ENCODE measurements at regions not wholly inside any gene's neighbourhood (a gene's known extent, or its start where the extent isn't known, plus 50 kb on each side); places are given as distances from the start of the nearest gene placed in this dataset.
"Not testable (repeated sequence)": the region's sequence is repeated elsewhere in the genome, so short reads cannot be mapped to it uniquely, and the experiment has no call there.

DNA sequence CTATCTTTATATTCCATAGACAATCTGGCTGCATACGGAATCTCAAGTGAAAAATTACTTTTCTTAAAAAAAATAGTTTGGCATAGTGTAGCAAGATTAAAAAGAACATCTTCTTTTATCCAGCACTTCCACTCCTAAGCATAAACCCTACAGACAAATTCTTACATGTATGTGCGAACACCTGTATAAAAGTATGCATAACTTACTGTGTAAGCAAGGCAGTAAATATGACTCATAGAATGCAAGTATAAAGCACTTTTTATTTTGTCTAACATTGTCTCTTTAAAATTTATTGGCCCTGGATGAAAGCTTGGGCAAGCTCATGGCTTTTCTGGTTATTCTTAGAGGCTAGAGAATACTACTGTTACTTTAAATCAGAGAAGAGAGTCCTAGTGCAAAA, 86.4 kb downstream of the MSX2 start:
- H3K4me1 Mint-ChIP-seq (ENCODE audit: low read depth) = no peaks in the 10 kb centered on the region

DNA sequence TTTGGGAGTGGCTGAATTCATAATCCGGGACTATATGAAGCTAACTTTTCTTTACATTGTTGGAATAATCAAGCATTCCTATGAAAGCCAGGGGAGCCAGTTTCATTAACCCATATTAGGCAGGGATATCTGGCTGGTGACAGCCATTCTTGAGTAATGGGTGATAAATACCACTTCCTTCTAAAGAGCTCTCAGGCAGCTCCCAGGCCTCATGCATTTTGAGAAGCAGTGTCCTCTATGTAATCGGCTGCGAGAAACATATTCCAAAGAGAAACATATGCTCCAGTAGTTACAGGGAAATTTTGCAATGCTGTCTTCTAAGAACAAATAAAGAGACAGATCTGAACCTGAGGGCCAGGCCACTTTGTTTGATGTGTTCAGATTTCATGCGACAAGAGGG, 83.1 kb downstream of the MSX2 start:
- DNase-seq (ENCODE audit: low spot score) = no peak
- no peak overlapping the region for H3K4me3 Mint-ChIP-seq
- no peak overlapping the region for H3K27ac Mint-ChIP-seq
- no peaks in the 10 kb centered on the region for H3K36me3 Mint-ChIP-seq (ENCODE audit: low read depth)
- no peaks in the 10 kb centered on the region for H3K4me1 Mint-ChIP-seq (ENCODE audit: low read depth)
- no peaks in the 10 kb centered on the region for H3K9me3 Mint-ChIP-seq
- no peaks in the 10 kb centered on the region for H3K27me3 Mint-ChIP-seq (ENCODE audit: low read depth)

More for the DNA sequence above, 86.4 kb downstream of the MSX2 start:
- Mint-ChIP-seq H3K36me3 (ENCODE audit: low read depth) (no peaks in the 10 kb centered on the region), H3K27me3 (ENCODE audit: low read depth) (no peaks in the 10 kb centered on the region), H3K27ac (no peak overlapping the region), H3K4me3 (no peak overlapping the region), H3K9me3 (no peaks in the 10 kb centered on the region)
- DNase-seq (ENCODE audit: low spot score) = no peak

DNA sequence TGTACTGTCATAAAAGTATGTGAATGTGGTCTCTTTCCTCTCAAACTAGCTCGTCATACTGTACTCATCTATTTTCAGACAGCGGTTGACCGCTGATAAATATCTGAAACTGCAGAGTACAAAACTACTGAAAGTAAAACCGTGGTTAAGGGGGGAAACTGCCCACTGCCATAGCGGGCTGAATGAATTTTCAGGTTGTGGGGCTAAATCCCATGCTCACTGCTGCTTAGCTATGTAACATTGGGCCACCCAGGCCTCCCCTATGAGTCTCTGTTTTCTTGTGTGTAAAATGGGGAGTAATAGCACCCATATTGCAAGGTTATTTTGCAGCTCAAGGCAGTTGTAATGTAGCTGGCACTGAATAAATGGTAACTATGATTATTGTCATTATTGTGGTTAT, 82.3 kb downstream of the MSX2 start:
- Mint-ChIP-seq H3K9me3 (no peaks in the 10 kb centered on the region), H3K36me3 (ENCODE audit: low read depth) (no peaks in the 10 kb centered on the region), H3K27me3 (ENCODE audit: low read depth) (no peaks in the 10 kb centered on the region)

DNA sequence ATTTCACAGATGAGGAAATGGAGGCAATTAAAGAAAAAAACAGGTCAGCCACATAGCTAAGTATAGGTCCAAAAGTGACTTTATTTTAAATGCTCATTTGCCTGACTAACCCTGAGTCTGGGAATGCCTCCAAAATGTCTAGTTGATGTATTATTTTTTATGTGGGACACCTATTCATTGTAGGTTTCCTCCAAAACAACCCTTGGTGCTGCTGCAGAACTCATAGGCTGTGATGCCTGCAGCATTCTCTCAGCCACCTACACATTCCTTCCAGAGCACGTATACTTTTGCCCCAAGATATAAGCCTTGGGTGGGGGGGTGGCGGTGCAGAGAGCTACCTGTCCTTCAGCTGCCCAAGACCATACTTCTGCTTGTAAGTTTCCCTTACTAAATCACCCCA, 77.4 kb downstream of the MSX2 start:
- Mint-ChIP-seq H3K4me1 (ENCODE audit: low read depth) (peaks cover 3% of the 10 kb centered on the region), H3K9me3 (no peaks in the 10 kb centered on the region), H3K27me3 (ENCODE audit: low read depth) (peaks cover 14% of the 10 kb centered on the region), H3K4me3 (no peak overlapping the region), H3K36me3 (ENCODE audit: low read depth) (no peaks in the 10 kb centered on the region), H3K27ac (no peak overlapping the region)
- no peak for DNase-seq (ENCODE audit: low spot score)

More for the DNA sequence above, 82.3 kb downstream of the MSX2 start:
- no peak overlapping the region for H3K27ac Mint-ChIP-seq
- DNase-seq (ENCODE audit: low spot score) = no peak
- no peaks in the 10 kb centered on the region for H3K4me1 Mint-ChIP-seq (ENCODE audit: low read depth)
- H3K4me3 Mint-ChIP-seq = no peak overlapping the region

DNA sequence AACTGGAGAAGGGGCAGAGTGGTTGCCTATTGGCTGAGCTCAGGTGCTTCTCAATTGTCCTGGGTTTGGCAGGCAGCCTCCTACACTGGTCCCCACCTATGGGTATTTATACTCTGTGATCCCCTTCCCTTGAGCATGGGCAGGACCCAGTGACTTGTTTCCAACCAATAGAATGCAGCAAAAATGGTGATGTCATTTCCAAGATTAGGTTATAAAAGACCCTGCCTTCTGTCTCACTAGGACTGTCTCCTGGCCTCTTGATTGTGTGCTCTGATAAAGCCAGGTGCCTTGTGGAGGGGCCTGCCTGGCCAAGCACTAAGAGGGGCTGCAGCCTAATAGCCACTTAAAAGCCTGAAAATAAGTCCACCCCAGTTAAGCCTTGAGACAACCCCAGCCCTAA, 76.1 kb downstream of the MSX2 start:
- no peak for DNase-seq (ENCODE audit: low spot score)
- H3K36me3 Mint-ChIP-seq (ENCODE audit: low read depth) = no peaks in the 10 kb centered on the region
- H3K27ac Mint-ChIP-seq = no peak overlapping the region
- peaks cover 3% of the 10 kb centered on the region for H3K4me1 Mint-ChIP-seq (ENCODE audit: low read depth)
- no peak overlapping the region for H3K4me3 Mint-ChIP-seq
- H3K27me3 Mint-ChIP-seq (ENCODE audit: low read depth) = peaks cover 14% of the 10 kb centered on the region
- no peaks in the 10 kb centered on the region for H3K9me3 Mint-ChIP-seq

DNA sequence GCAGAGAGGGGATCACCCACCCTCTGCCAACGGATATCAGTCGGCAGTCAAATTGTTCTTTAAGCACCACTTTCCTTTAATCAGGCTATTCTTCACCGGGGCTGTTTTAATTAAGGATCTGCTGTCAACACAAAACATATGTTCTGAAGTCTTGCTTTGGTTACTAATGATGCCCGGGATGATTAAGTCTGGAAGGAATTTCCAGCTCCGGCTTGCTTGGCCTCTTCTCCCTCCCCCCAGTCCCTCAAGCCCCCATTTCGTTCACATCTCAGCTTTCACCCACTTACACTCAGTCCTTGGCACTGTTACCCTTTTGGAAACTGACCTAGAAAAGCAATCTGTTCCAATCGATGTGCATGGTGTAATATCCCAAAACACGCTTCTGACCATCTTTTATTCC, 74.7 kb downstream of the MSX2 start:
- Mint-ChIP-seq H3K27ac (no peak overlapping the region), H3K27me3 (ENCODE audit: low read depth) (peaks cover 14% of the 10 kb centered on the region), H3K4me3 (no peak overlapping the region), H3K36me3 (ENCODE audit: low read depth) (no peaks in the 10 kb centered on the region), H3K4me1 (ENCODE audit: low read depth) (peaks cover 3% of the 10 kb centered on the region), H3K9me3 (no peaks in the 10 kb centered on the region)
- DNase-seq (ENCODE audit: low spot score) = no peak

DNA sequence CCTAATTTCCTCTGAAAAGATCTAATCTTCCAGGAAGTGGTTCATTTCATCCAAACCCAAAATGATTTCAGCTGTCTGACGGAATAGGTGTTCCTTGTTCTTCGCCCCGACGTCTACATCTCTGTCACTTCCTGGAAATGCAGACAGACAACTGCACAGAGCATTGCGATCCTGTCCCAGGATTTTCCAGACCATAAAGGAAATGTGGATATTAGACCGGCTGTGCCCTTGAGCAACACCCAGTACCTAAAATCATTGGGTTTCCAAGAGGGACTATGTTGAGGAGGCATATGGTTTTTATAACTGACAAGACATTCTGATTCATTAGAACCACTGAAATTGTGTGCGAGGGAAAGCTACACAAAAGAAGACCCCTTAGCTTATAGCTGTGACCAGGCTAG, 74.2 kb downstream of the MSX2 start:
- Mint-ChIP-seq H3K27me3 (ENCODE audit: low read depth) (peaks cover 14% of the 10 kb centered on the region), H3K36me3 (ENCODE audit: low read depth) (no peaks in the 10 kb centered on the region), H3K27ac (no peak overlapping the region), H3K9me3 (no peaks in the 10 kb centered on the region), H3K4me3 (no peak overlapping the region), H3K4me1 (ENCODE audit: low read depth) (peaks cover 3% of the 10 kb centered on the region)
- no peak for DNase-seq (ENCODE audit: low spot score)

DNA sequence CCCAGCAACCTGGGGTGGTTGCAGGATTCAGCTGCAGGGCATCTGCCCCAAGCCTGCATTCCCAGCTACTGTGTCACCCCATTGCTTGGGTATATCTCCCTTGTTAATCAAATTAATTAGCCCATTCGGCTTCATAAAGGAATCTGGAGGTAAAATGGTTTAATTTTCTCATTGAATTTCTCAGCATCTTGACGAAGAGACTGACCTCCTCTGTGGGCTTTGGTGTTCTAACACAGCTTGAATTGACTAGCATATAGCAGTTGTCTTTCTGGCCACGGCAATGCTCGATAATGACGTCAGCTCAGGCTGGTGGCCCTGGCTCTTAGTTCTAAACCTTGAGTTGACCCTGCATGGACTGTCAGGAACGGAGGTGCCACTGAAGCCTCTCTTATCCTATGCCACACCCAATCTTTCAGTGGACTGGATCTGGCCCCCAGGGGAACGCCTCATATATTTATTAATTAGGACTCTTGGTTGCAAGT, 72.4 kb downstream of the MSX2 start:
- Mint-ChIP-seq H3K4me3 (no peak overlapping the region), H3K4me1 (ENCODE audit: low read depth) (peaks cover 3% of the 10 kb centered on the region), H3K36me3 (ENCODE audit: low read depth) (no peaks in the 10 kb centered on the region), H3K9me3 (no peaks in the 10 kb centered on the region), H3K27me3 (ENCODE audit: low read depth) (peaks cover 18% of the 10 kb centered on the region), H3K27ac (no peak overlapping the region)
- DNase-seq (ENCODE audit: low spot score) = no peak

DNA sequence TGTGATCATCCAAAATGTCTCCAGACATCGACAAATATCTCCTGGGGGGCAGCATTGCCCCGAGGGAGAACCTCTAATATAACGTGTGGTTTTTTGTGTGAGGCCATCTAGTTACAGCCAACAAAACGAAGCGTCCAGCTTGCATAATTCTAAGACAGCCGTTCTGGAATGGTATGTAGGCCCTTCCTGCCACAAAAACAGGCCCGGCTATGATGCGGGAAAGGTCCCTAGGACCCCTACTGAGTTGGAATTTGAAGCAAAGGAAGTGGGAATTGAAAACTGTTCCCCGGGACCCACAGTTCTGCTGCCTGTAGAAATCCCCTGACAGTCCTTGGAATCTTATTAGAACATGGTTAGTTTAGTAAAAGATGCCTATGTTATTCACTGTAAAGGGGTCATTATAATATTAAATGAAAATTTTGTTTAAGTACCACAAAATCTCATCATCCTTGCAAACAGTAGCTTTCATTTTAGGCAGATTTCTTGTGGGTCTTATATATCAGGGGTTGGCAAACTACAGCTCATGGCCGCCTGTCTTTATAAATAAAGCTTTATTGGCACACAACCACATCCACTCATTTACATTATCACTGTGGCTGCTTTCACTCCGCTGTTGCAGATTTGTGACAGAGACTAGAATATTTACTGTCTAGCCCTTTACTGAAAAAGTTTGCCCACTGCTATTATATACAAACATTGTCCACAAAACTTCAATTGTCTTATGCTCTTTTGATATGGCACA, 70.7 kb downstream of the MSX2 start:
- H3K4me1 Mint-ChIP-seq (ENCODE audit: low read depth) = peaks cover 3% of the 10 kb centered on the region
- H3K4me3 Mint-ChIP-seq = no peak overlapping the region
- peaks cover 18% of the 10 kb centered on the region for H3K27me3 Mint-ChIP-seq (ENCODE audit: low read depth)
- no peaks in the 10 kb centered on the region for H3K36me3 Mint-ChIP-seq (ENCODE audit: low read depth)
- H3K27ac Mint-ChIP-seq = no peak overlapping the region
- H3K9me3 Mint-ChIP-seq = no peaks in the 10 kb centered on the region
- no peak for DNase-seq (ENCODE audit: low spot score)

DNA sequence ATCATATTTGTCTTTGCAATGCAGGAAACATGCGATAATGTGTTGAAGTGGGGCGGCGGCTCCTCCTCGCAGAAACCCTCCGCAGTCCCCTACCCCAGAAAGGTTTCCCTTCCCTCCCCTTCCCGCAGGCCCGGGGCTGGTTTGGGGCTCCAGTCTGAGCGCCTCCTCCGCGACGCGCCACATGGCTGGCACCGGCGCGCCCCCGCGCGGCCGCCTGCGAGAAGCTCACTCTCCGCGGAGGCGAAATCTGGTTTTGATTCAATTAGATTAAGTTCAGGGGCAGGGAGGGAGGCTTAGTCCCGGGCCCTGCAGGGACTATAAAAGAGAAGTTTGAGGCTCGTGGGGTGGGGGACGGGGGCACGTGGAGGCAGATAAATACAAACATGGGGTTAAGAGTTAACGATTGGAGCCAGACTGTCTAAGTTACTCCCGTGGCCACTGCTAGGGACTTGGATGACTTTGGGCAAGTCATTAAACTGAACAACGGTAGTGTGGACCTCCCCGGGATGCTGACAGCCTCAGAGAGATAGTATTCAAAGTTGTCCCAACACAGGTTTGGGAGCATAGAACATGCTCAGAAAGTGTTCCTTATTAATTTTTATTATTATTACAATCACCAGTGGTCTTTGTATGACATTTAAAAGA, 69.4 kb downstream of the MSX2 start:
- Mint-ChIP-seq H3K27me3 (ENCODE audit: low read depth) (peaks cover 17% of the 10 kb centered on the region), H3K36me3 (ENCODE audit: low read depth) (no peaks in the 10 kb centered on the region), H3K27ac (no peak overlapping the region), H3K9me3 (no peaks in the 10 kb centered on the region), H3K4me1 (ENCODE audit: low read depth) (peaks cover 3% of the 10 kb centered on the region), H3K4me3 (no peak overlapping the region)
- peak; percentile 29 for DNase-seq (ENCODE audit: low spot score)

DNA sequence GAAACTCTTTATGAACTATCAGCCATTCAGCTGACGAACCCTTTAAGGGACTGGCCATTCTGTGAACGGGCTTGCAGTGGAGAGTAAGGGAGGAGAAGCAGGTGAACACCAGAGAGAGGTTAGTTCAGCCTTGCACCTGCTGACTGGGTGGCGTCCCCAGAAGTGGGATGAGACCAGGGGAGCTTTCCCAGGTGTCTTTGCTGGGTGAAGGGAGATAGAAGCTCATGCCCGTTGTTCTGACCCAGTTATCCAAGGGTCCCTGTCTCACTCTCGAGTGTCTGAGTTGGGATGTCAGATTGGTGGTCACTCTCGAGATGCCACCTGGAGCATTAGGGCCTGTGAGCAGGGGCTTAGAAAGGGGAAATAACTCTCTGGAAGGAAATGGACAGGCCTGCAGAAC, 68.7 kb downstream of the MSX2 start:
- H3K4me3 Mint-ChIP-seq = no peak overlapping the region
- no peak overlapping the region for H3K27ac Mint-ChIP-seq
- H3K36me3 Mint-ChIP-seq (ENCODE audit: low read depth) = no peaks in the 10 kb centered on the region
- H3K9me3 Mint-ChIP-seq = no peaks in the 10 kb centered on the region
- no peaks in the 10 kb centered on the region for H3K4me1 Mint-ChIP-seq (ENCODE audit: low read depth)
- no peak for DNase-seq (ENCODE audit: low spot score)
- H3K27me3 Mint-ChIP-seq (ENCODE audit: low read depth) = peaks cover 11% of the 10 kb centered on the region

DNA sequence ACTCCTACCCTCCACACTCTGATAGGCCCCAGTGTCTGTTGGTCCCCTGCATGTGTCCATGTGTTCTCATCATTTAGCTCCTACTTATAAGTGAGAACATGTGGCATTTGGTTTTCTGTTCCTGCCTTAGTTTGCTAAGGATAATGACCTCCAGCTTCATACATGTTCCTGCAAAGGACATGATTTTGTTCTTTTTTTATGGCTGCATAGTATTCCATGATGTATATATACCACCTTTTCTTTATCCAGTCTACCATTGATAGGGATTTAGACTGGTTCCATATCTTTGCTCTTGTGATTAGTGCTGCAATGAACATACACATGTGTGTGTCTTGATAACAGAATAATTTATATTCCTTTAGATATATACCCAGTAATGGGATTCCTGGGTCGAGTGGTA, 67.9 kb downstream of the MSX2 start:
- not testable (repeated sequence) for H3K4me1 Mint-ChIP-seq (ENCODE audit: low read depth); DNase-seq (ENCODE audit: low spot score); H3K9me3 Mint-ChIP-seq; H3K4me3 Mint-ChIP-seq; H3K27me3 Mint-ChIP-seq (ENCODE audit: low read depth); H3K36me3 Mint-ChIP-seq (ENCODE audit: low read depth); H3K27ac Mint-ChIP-seq

DNA sequence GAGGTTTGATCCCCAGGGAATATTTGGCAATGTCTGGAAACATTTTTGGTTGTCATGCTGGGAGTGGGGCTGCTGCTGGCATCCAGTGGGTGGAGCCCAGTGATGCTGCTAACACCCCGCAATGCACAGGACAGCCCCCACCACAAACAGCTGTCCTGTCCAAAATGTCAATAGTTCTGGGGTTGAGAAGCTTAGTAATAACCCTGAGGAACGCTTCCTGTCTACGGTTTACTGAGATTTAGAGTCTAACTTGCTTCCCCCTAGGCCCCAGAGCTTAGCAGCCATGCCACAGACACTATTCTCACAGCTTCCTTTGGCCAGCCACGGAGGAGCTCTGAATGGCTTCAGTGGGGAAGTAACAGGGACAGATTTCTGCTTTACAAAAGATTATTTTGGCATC, 66.5 kb downstream of the MSX2 start:
- H3K4me1 Mint-ChIP-seq (ENCODE audit: low read depth) = no peaks in the 10 kb centered on the region
- H3K27me3 Mint-ChIP-seq (ENCODE audit: low read depth) = peaks cover 5% of the 10 kb centered on the region
- H3K9me3 Mint-ChIP-seq = no peaks in the 10 kb centered on the region
- no peaks in the 10 kb centered on the region for H3K36me3 Mint-ChIP-seq (ENCODE audit: low read depth)
- no peak for DNase-seq (ENCODE audit: low spot score)
- no peak overlapping the region for H3K4me3 Mint-ChIP-seq
- no peak overlapping the region for H3K27ac Mint-ChIP-seq

DNA sequence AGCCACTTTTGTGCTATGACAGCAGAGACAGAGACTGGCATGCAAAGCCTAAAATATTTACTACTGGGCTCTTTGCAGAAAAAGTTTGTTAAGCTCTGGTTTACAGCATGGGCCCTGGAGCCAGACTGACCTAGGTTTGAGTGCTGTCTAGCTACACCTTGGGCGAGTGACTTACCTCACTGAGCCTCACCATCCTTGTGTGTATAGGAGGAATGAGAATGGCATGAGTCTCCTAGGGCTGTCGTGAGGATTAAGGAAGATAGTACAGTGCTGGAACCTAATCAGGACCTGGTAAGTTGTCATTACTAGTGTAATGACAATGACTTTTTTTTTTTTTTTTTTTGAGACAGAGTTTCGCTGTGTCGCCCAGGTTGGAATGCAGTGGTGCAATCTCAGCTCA, 65.2 kb downstream of the MSX2 start:
- Mint-ChIP-seq H3K4me1 (ENCODE audit: low read depth) (no peaks in the 10 kb centered on the region), H3K9me3 (peaks cover 5% of the 10 kb centered on the region), H3K27me3 (ENCODE audit: low read depth) (peaks cover 8% of the 10 kb centered on the region), H3K27ac (no peak overlapping the region), H3K4me3 (no peak overlapping the region), H3K36me3 (ENCODE audit: low read depth) (no peaks in the 10 kb centered on the region)
- DNase-seq (ENCODE audit: low spot score) = no peak

All from T-helper 2 cell treated with Interferon-gamma antibody and Interleukin-4, amounts not matched to agents 5 μg/mL and 100 μg/mL, for 36 hours (primary cell).